ENCODE measurements at regions not wholly inside any gene's neighbourhood (a gene's known extent, or its start where the extent isn't known, plus 50 kb on each side); places are given as distances from the start of the nearest gene placed in this dataset.

- Histone ChIP-seq H3K9ac (ENCODE audit: extremely low read depth, low read length, poor library complexity, severe bottlenecking) (no peak overlapping the region), H3K4me3 (ENCODE audit: low read length) (no peak overlapping the region), H3K4me1 (ENCODE audit: control insufficient read depth, insufficient read depth, low read length) (no peaks in the 10 kb centered on the region), H3K36me3 (ENCODE audit: control insufficient read depth, insufficient read depth, low read length) (no peaks in the 10 kb centered on the region), H3K9me3 (ENCODE audit: control insufficient read depth, low read length) (no peaks in the 10 kb centered on the region), H3K27ac (ENCODE audit: low read depth, low read length) (no peak overlapping the region), H3K27me3 (ENCODE audit: control insufficient read depth, insufficient read depth, low read length, poor library complexity, severe bottlenecking) (no peaks in the 10 kb centered on the region)
- Mint-ChIP-seq H3K4me1 (peaks cover 4% of the 10 kb centered on the region), H3K36me3 (ENCODE audit: low read depth) (no peaks in the 10 kb centered on the region), H3K27me3 (ENCODE audit: insufficient read depth) (no peaks in the 10 kb centered on the region), H3K27ac (peak overlapping the region; percentile 45), H3K4me3 (no peak overlapping the region), H3K9me3 (no peaks in the 10 kb centered on the region)
- no peak for TF ChIP-seq CTCF (conservative IDR thresholded peaks at IDR 0.05)
- no peak for DNase-seq
- WGBS, 2 experiments (ENCODE audit: insufficient coverage in 1 of 2, insufficient read length in 1 of 2) = 63% methylated on average over 4 of the region's 4 CpGs; no CpG with 5 or more reads in 1 of the 2 experiments
Observed at GRCh38 chr13:86986448-86986847, 684.7 kb upstream of the SLITRK5 start.

- H3K27ac Mint-ChIP-seq = no peak overlapping the region
- peaks cover 1% of the 10 kb centered on the region for H3K4me1 Mint-ChIP-seq
- H3K27me3 ChIP-seq (ENCODE audit: control insufficient read depth, insufficient read depth, low read length, poor library complexity, severe bottlenecking) = no peaks in the 10 kb centered on the region
- DNase-seq = no peak
- no peak overlapping the region for H3K27ac ChIP-seq (ENCODE audit: low read depth, low read length)
- no peaks in the 10 kb centered on the region for H3K36me3 ChIP-seq (ENCODE audit: control insufficient read depth, insufficient read depth, low read length)
- H3K4me1 ChIP-seq (ENCODE audit: control insufficient read depth, insufficient read depth, low read length) = no peaks in the 10 kb centered on the region
- H3K9me3 Mint-ChIP-seq = peaks cover 21% of the 10 kb centered on the region
- H3K4me3 ChIP-seq (ENCODE audit: low read length) = no peak overlapping the region
- peaks cover 26% of the 10 kb centered on the region for H3K9me3 ChIP-seq (ENCODE audit: control insufficient read depth, low read length)
- H3K27me3 Mint-ChIP-seq (ENCODE audit: insufficient read depth) = no peaks in the 10 kb centered on the region
- H3K4me3 Mint-ChIP-seq = no peak overlapping the region
- peaks cover 11% of the 10 kb centered on the region for H3K36me3 Mint-ChIP-seq (ENCODE audit: low read depth)
- TF ChIP-seq CTCF (conservative IDR thresholded peaks at IDR 0.05) = no peak
- H3K9ac ChIP-seq (ENCODE audit: extremely low read depth, low read length, poor library complexity, severe bottlenecking) = no peak overlapping the region
Observed at GRCh38 chr13:86992251-86992650, 678.9 kb upstream of the SLITRK5 start.

- H3K4me3 ChIP-seq (ENCODE audit: low read length) = no peak overlapping the region
- no peak overlapping the region for H3K4me3 Mint-ChIP-seq
- H3K27ac ChIP-seq (ENCODE audit: low read depth, low read length) = no peak overlapping the region
- H3K36me3 Mint-ChIP-seq (ENCODE audit: low read depth) = peaks cover 12% of the 10 kb centered on the region
- H3K4me1 ChIP-seq (ENCODE audit: control insufficient read depth, insufficient read depth, low read length) = no peaks in the 10 kb centered on the region
- peaks cover 20% of the 10 kb centered on the region for H3K9me3 Mint-ChIP-seq
- H3K27me3 ChIP-seq (ENCODE audit: control insufficient read depth, insufficient read depth, low read length, poor library complexity, severe bottlenecking) = no peaks in the 10 kb centered on the region
- no peaks in the 10 kb centered on the region for H3K27me3 Mint-ChIP-seq (ENCODE audit: insufficient read depth)
- DNase-seq = no peak
- no peak overlapping the region for H3K9ac ChIP-seq (ENCODE audit: extremely low read depth, low read length, poor library complexity, severe bottlenecking)
- no peak overlapping the region for H3K27ac Mint-ChIP-seq
- TF ChIP-seq CTCF (conservative IDR thresholded peaks at IDR 0.05) = no peak
- H3K4me1 Mint-ChIP-seq = peaks cover 4% of the 10 kb centered on the region
- no peaks in the 10 kb centered on the region for H3K36me3 ChIP-seq (ENCODE audit: control insufficient read depth, insufficient read depth, low read length)
- H3K9me3 ChIP-seq (ENCODE audit: control insufficient read depth, low read length) = peaks cover 18% of the 10 kb centered on the region
Observed at GRCh38 chr13:87003265-87003664, 667.9 kb upstream of the SLITRK5 start.

All from endodermal cell (in vitro differentiated cells).